ENCODE measurements at regions not wholly inside any gene's neighbourhood (a gene's known extent, or its start where the extent isn't known, plus 50 kb on each side); places are given as distances from the start of the nearest gene placed in this dataset.

GRCh38 chr2:198712485-198712884, 745.3 kb downstream of the SATB2 start:
- DNase-seq (ENCODE audit: low read depth in 1 of 2, low spot score in 1 of 2): no peak

- no peak for DNase-seq (ENCODE audit: low read depth in 1 of 2, low spot score in 1 of 2)
Observed at GRCh38 chr2:198711484-198711883, 746.3 kb downstream of the SATB2 start.

GRCh38 chr2:198710562-198710961, 747.2 kb downstream of the SATB2 start:
- no peak for DNase-seq (ENCODE audit: low read depth in 1 of 2, low spot score in 1 of 2)

- DNase-seq (ENCODE audit: low read depth in 1 of 2, low spot score in 1 of 2): no peak
Observed at GRCh38 chr2:198706476-198707082, 751.2 kb downstream of the SATB2 start.

- no peak for DNase-seq (ENCODE audit: low read depth in 1 of 2, low spot score in 1 of 2)
Observed at GRCh38 chr2:198703281-198703680, 754.5 kb downstream of the SATB2 start.

GRCh38 chr2:198702796-198703195, 754.9 kb downstream of the SATB2 start:
- DNase-seq (ENCODE audit: low read depth in 1 of 2, low spot score in 1 of 2): no peak

- no peak for DNase-seq (ENCODE audit: low read depth in 1 of 2, low spot score in 1 of 2)
Observed at GRCh38 chr2:198701481-198701880, 756.3 kb downstream of the SATB2 start.

- DNase-seq (ENCODE audit: low read depth in 1 of 2, low spot score in 1 of 2): no peak
Observed at GRCh38 chr2:198700319-198700718, 757.4 kb downstream of the SATB2 start.

GRCh38 chr2:198698230-198698629, 759.5 kb downstream of the SATB2 start:
- DNase-seq (ENCODE audit: low read depth in 1 of 2, low spot score in 1 of 2): no peak

- DNase-seq (ENCODE audit: low read depth in 1 of 2, low spot score in 1 of 2): no peak
Observed at GRCh38 chr2:198697794-198698193, 759.9 kb downstream of the SATB2 start.

GRCh38 chr2:198697218-198697617, 760.5 kb downstream of the SATB2 start:
- no peak for DNase-seq (ENCODE audit: low read depth in 1 of 2, low spot score in 1 of 2)

- DNase-seq (ENCODE audit: low read depth in 1 of 2, low spot score in 1 of 2): no peak
Observed at GRCh38 chr2:198695879-198696278, 761.9 kb downstream of the SATB2 start.

GRCh38 chr2:198692907-198693510, 764.7 kb downstream of the SATB2 start:
- DNase-seq (ENCODE audit: low read depth in 1 of 2, low spot score in 1 of 2): no peak

GRCh38 chr2:198691236-198691635, 766.5 kb downstream of the SATB2 start:
- DNase-seq (ENCODE audit: low read depth in 1 of 2, low spot score in 1 of 2): no peak

GRCh38 chr2:198664321-198664720, 793.4 kb downstream of the SATB2 start:
- DNase-seq (ENCODE audit: low read depth in 1 of 2, low spot score in 1 of 2): no peak

GRCh38 chr2:198662905-198663304, 794.8 kb downstream of the SATB2 start:
- no peak for DNase-seq (ENCODE audit: low read depth in 1 of 2, low spot score in 1 of 2)

GRCh38 chr2:198660501-198660900, 797.2 kb downstream of the SATB2 start:
- DNase-seq (ENCODE audit: low read depth in 1 of 2, low spot score in 1 of 2): no peak

GRCh38 chr2:198659096-198659870, 798.5 kb downstream of the SATB2 start:
- DNase-seq (ENCODE audit: low read depth in 1 of 2, low spot score in 1 of 2): no peak

- DNase-seq (ENCODE audit: low read depth in 1 of 2, low spot score in 1 of 2): no peak
Observed at GRCh38 chr2:198657512-198658121, 800.1 kb downstream of the SATB2 start.

GRCh38 chr2:198656869-198657268, 800.9 kb downstream of the SATB2 start:
- no peak for DNase-seq (ENCODE audit: low read depth in 1 of 2, low spot score in 1 of 2)

GRCh38 chr2:198654646-198655045, 803.1 kb downstream of the SATB2 start:
- no peak for DNase-seq (ENCODE audit: low read depth in 1 of 2, low spot score in 1 of 2)

- no peak for DNase-seq (ENCODE audit: low read depth in 1 of 2, low spot score in 1 of 2)
Observed at GRCh38 chr2:198653311-198653710, 804.4 kb downstream of the SATB2 start.
